Activated B cell treated with CpG ODN at 0.5 μM for 24 hours (primary cell): ENCODE measurements at regions not wholly inside any gene's neighbourhood (a gene's known extent, or its start where the extent isn't known, plus 50 kb on each side); places are given as distances from the start of the nearest gene placed in this dataset.

Experiments used
- ATAC-seq: fragments of 200-7000 bp; cut with Tn5 transposase; one replicate; pipeline ENCODE4 v1.10.0; 2021; ENCODE audit warnings: low read depth, mild to moderate bottlenecking, moderate library complexity
- CTCF ChIA-PET: fragments of 350-600 bp; sonication (Branson Sonifier 250); formaldehyde crosslinking; loops from one replicate; lab custom pipeline; 2021; ENCODE audit warnings: antibody characterized with exemption; lab: Charles Lee
- POLR2A ChIA-PET: fragments of 350-600 bp; sonication (Branson Sonifier 250); formaldehyde crosslinking; loops from one replicate; lab custom pipeline; 2021; ENCODE audit warnings: antibody characterized with exemption; lab: Charles Lee
- DNase-seq: peaks from one replicate; pipeline ENCODE4 v3.0.0; 2022
- H3K27ac Mint-ChIP-seq: one replicate; pipeline ENCODE4 v1.8.0; 2020; ENCODE audit warnings: mixed read lengths
- H3K27me3 Mint-ChIP-seq: one replicate; pipeline ENCODE4 v1.8.0; 2021; ENCODE audit warnings: mixed read lengths
- H3K36me3 Mint-ChIP-seq: one replicate; pipeline ENCODE4 v1.8.0; 2021; ENCODE audit warnings: low read depth, mixed read lengths
- H3K4me1 Mint-ChIP-seq: one replicate; pipeline ENCODE4 v1.8.0; 2021; ENCODE audit warnings: mixed read lengths
- H3K4me3 Mint-ChIP-seq: one replicate; pipeline ENCODE4 v1.8.0; 2020; ENCODE audit warnings: mild to moderate bottlenecking, mixed read lengths
- H3K9me3 Mint-ChIP-seq: one replicate; pipeline ENCODE4 v1.8.0; 2020; ENCODE audit warnings: mixed read lengths
- intact Hi-C: fragments of 100-400 bp; cut with micrococcal nuclease; formaldehyde crosslinking; loops from one replicate; pipeline ENCODE4 v1.15.1; 2024
- TF ChIP-seq, protein P1 (sequence below): fragments of 200-600 bp; IDR thresholded peaks from one replicate; pipeline ENCODE4 v1.8.0; 2022; ENCODE audit warnings: antibody characterized with exemption, mild to moderate bottlenecking

DNA sequence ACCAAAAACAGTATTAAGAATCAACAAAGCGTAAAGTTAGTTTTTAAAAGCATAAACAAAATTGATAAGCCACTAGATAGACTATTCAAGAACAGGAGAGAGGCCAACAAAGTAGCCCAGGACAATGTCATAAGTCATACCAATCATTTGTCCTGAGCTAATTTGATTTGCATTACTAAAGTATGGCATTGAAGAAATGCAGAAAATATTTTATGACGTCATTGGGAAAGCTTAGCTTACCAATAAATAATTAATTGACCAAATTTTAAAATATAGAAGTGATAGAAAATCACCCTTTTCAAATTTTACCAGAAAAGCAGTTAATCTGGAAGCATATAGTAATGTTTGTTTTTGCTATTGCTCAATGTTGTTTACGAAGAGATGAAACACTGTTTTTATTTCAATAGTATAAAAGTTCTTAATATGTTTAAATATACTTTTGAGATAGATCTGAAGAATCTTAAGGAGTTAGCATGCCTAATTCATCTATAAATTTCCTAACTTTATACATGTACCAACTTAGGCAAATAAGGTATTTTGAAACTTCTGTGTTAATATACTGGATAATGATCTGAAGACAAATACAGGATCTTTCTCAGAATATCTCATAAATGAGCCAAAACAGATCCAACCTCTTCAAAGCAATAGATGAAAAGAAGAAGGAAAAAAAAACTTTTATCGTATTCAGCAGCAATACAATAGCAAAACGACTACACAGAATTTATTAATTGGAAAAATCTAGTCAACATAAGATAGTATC is 1118.5 kb downstream of the SLC16A7 start:
- DNase-seq (no peak), ATAC-seq (no peak)
- TF ChIP-seq, protein P1, sequence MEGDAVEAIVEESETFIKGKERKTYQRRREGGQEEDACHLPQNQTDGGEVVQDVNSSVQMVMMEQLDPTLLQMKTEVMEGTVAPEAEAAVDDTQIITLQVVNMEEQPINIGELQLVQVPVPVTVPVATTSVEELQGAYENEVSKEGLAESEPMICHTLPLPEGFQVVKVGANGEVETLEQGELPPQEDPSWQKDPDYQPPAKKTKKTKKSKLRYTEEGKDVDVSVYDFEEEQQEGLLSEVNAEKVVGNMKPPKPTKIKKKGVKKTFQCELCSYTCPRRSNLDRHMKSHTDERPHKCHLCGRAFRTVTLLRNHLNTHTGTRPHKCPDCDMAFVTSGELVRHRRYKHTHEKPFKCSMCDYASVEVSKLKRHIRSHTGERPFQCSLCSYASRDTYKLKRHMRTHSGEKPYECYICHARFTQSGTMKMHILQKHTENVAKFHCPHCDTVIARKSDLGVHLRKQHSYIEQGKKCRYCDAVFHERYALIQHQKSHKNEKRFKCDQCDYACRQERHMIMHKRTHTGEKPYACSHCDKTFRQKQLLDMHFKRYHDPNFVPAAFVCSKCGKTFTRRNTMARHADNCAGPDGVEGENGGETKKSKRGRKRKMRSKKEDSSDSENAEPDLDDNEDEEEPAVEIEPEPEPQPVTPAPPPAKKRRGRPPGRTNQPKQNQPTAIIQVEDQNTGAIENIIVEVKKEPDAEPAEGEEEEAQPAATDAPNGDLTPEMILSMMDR, result no peak
- ChIA-PET POLR2A (no interaction called here), CTCF (no interaction called here)
- H3K36me3 Mint-ChIP-seq, result no peaks in the 10 kb centered on the region
- intact Hi-C loops, result no loop called here
- H3K4me3 Mint-ChIP-seq, result no peak overlapping the region
- no peaks in the 10 kb centered on the region for H3K27me3 Mint-ChIP-seq
- peaks cover 8% of the 10 kb centered on the region for H3K9me3 Mint-ChIP-seq
- H3K4me1 Mint-ChIP-seq, result no peaks in the 10 kb centered on the region
- H3K27ac Mint-ChIP-seq, result no peak overlapping the region

DNA sequence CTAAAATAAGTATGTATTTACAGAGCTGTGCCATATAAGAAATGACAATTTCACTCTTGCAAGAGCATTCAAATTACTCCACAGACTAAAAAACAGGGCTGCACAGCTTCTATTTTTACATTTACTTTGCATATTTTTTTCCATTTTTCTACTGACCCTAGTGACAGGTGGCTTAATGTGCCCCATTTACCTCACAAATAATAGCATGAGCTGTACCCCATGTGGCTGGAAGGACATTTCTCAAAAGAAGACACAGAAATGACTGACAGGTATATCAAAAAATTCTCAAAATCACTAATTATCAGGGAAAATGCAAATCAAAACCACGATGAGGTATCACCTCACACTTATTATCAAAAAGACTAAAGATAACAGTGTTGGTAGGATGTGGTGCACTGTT is 1128.6 kb downstream of the SLC16A7 start:
- CTCF ChIA-PET, result no interaction called here
- POLR2A ChIA-PET, result no interaction called here

DNA sequence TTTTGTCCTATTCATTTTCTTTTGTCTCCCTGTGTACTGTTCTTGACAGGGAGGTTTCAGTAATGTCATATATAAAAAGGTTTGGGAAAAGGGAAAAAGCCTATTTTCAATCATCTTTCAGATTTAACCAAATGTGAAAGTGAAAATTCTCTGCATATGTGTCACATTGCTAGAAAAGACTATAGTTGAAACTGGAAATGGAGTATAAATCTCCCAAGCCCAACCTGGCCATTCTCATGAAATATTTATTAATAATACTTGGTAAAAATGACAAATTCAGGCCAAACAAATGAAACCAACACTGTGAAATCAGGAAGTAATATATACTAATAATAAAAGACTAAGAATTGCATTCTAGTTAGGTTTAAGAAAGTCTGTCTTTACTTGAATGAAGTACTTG is 1129.2 kb downstream of the SLC16A7 start:
- Mint-ChIP-seq H3K4me3 (no peak overlapping the region), H3K9me3 (peaks cover 8% of the 10 kb centered on the region), H3K27me3 (no peaks in the 10 kb centered on the region), H3K27ac (no peak overlapping the region), H3K36me3 (no peaks in the 10 kb centered on the region), H3K4me1 (no peaks in the 10 kb centered on the region)
- DNase-seq (no peak), ATAC-seq (no peak)
- ChIA-PET CTCF (no interaction called here), POLR2A (no interaction called here)
- TF ChIP-seq, protein P1, result no peak
- intact Hi-C loops, result no loop called here

More for the DNA sequence above, 1128.6 kb downstream of the SLC16A7 start:
- no peaks in the 10 kb centered on the region for H3K36me3 Mint-ChIP-seq
- H3K4me3 Mint-ChIP-seq, result no peak overlapping the region
- intact Hi-C loops, result no loop called here
- H3K27me3 Mint-ChIP-seq, result no peaks in the 10 kb centered on the region
- DNase-seq (no peak), ATAC-seq (no peak)
- H3K27ac Mint-ChIP-seq, result no peak overlapping the region
- H3K9me3 Mint-ChIP-seq, result peaks cover 8% of the 10 kb centered on the region
- TF ChIP-seq, protein P1, result no peak
- no peaks in the 10 kb centered on the region for H3K4me1 Mint-ChIP-seq

DNA sequence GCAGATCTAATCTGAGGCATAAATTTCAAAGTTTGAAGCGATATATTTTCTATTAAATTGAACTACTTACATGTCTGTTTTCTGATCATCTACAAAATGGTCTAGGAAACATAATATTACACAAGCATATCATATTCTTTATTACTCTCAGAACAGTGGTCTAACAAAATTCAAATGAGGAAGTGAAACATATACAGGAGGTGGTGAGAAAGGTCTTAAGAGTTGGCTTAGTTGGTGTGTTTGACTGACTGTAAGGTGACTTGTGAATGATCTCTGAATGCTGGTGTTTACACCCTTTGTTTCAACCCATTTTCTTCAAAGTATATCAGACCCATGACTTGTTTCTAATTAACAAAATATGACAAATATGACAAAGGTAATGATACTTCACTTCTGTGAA is 1156.8 kb downstream of the SLC16A7 start:
- Mint-ChIP-seq H3K36me3 (no peaks in the 10 kb centered on the region), H3K9me3 (peaks cover 6% of the 10 kb centered on the region), H3K27ac (no peak overlapping the region), H3K4me3 (no peak overlapping the region), H3K27me3 (no peaks in the 10 kb centered on the region), H3K4me1 (no peaks in the 10 kb centered on the region)
- POLR2A ChIA-PET, result no interaction called here
- TF ChIP-seq, protein P1, result no peak
- DNase-seq (no peak), ATAC-seq (no peak)
- CTCF ChIA-PET, result no interaction called here
- intact Hi-C loops, result no loop called here

DNA sequence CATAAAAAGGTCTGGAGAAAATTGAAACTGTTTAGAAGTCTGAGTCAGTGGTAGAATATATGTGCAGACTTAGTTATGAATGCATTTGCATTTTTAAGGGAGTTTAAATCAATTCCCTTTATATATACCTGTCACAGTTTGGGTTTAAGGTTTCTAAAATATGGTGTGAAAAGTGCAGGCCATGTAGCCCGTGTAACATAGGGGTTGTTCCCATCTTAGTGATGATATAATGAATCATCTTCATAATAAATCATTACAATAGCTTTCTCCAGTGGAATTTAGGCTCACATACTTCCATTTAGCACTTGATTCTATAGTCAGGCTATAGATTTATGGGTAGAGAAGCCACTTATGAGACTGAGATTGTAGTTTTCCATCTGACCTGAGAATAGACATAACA is 1162.4 kb downstream of the SLC16A7 start:
- H3K27me3 Mint-ChIP-seq, result no peaks in the 10 kb centered on the region

More for the DNA sequence above, 1162.4 kb downstream of the SLC16A7 start:
- DNase-seq (no peak), ATAC-seq (no peak)
- Mint-ChIP-seq H3K9me3 (peaks cover 9% of the 10 kb centered on the region), H3K4me3 (no peak overlapping the region), H3K27ac (no peak overlapping the region), H3K4me1 (no peaks in the 10 kb centered on the region), H3K36me3 (no peaks in the 10 kb centered on the region)
- ChIA-PET POLR2A (no interaction called here), CTCF (no interaction called here)
- intact Hi-C loops, result no loop called here
- TF ChIP-seq, protein P1, result no peak
